H1 (cell line): ENCODE measurements at regions not wholly inside any gene's neighbourhood (a gene's known extent, or its start where the extent isn't known, plus 50 kb on each side); places are given as distances from the start of the nearest gene placed in this dataset.

Source experiments
- ATF2 ChIP-seq: IDR thresholded peaks from 2 replicates; pipeline ENCODE4 v1.6.1; 2012; ENCODE audit warnings: low read length, inconsistent platforms
- CTCF ChIP-seq, 3 experiments: IDR thresholded peaks; 1 replicate in 2 of 3; 2 replicates in 1 of 3; pipeline versions ENCODE4 v1.5.1 to v1.6.1; 2011; ENCODE audit warnings: low read length in 3 of 3, mild to moderate bottlenecking in 3 of 3, inconsistent platforms in 2 of 3, low read depth in 1 of 3, moderate library complexity in 1 of 3; ENCODE audit not compliant: insufficient read depth in 1 of 3; ENCODE audit errors: control extremely low read depth in 1 of 3
- EZH2 ChIP-seq: fragments of 200-600 bp; sonication (generic); IDR thresholded peaks from 2 replicates; pipeline ENCODE4 v1.7.1; 2012; ENCODE audit warnings: low read depth, mild to moderate bottlenecking, moderate library complexity, low read length, inconsistent platforms; ENCODE audit not compliant: severe bottlenecking
- JUND ChIP-seq: IDR thresholded peaks from 2 replicates; pipeline ENCODE4 v1.6.1; 2011; ENCODE audit warnings: mild to moderate bottlenecking, improper control_type of control experiment, low read length
- MAFK ChIP-seq: IDR thresholded peaks from 2 replicates; pipeline ENCODE4 v1.6.1; 2012; ENCODE audit warnings: low read depth, mild to moderate bottlenecking, improper control_type of control experiment, low read length
- POLR2A ChIP-seq, 2 experiments: IDR thresholded peaks; 1 replicate in 1 of 2; 2 replicates in 1 of 2; pipeline ENCODE4 v1.6.1; 2011; ENCODE audit warnings: low read depth in 2 of 2, low read length in 2 of 2, mild to moderate bottlenecking in 2 of 2; ENCODE audit errors: control extremely low read depth in 1 of 2
- POLR2AphosphoS5 ChIP-seq: IDR thresholded peaks from 2 replicates; pipeline ENCODE4 v1.6.1; 2011; ENCODE audit warnings: low read depth, low read length
- RXRA ChIP-seq: IDR thresholded peaks from 2 replicates; pipeline ENCODE4 v1.6.1; 2011; ENCODE audit warnings: low read depth, mild to moderate bottlenecking, low read length, moderate library complexity; ENCODE audit not compliant: insufficient read depth
- YY1 ChIP-seq: IDR thresholded peaks from 2 replicates; pipeline ENCODE4 v1.6.1; 2011; ENCODE audit warnings: low read depth, mild to moderate bottlenecking, low read length
- TF ChIP-seq, protein P1 (sequence below): IDR thresholded peaks from 2 replicates; pipeline ENCODE4 v1.6.1; 2012; ENCODE audit warnings: inconsistent platforms

DNA sequence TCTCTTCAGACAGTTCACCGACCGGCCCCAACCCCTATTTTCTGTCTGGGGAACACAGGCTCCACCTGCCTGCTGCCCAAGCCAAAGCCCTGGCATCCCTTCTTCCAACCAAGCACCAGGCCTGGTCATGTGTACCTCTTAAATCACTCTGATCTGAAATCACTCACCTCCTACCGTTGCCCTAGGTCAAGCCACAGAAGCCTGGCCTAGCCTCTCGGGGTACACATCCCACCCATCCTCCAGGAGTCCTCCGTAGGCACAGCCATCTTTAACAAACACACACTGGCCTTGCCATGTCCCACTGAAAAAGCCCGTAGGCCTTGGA, 81.8 kb downstream of the IRF2BPL start:
- no peak for TF ChIP-seq MAFK
- no peak for TF ChIP-seq CTCF (IDR thresholded peaks at IDR 0.05; ENCODE audit: control extremely low read depth in 1 of 3, insufficient read depth in 1 of 3, low read depth in 1 of 3, low read length in 3 of 3)
- no peak for TF ChIP-seq POLR2A (IDR thresholded peaks at IDR 0.05; ENCODE audit: control extremely low read depth in 1 of 2, low read depth in 2 of 2, low read length in 2 of 2)
- TF ChIP-seq POLR2AphosphoS5, result no peak
- no peak for TF ChIP-seq EZH2
- TF ChIP-seq YY1, result no peak
- no peak for TF ChIP-seq JUND
- TF ChIP-seq, protein P1, sequence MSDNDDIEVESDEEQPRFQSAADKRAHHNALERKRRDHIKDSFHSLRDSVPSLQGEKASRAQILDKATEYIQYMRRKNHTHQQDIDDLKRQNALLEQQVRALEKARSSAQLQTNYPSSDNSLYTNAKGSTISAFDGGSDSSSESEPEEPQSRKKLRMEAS, result no peak
- TF ChIP-seq ATF2, result no peak
- no peak for TF ChIP-seq RXRA
